Endothelial cell of umbilical vein (primary cell): ENCODE measurements at regions not wholly inside any gene's neighbourhood (a gene's known extent, or its start where the extent isn't known, plus 50 kb on each side); places are given as distances from the start of the nearest gene placed in this dataset.

ENCODE experiments used
- BruUV-seq: library from RNA; stranded (reverse); fragments of 400-500 nt; replicated peaks from 2 replicates; lab custom pipeline; 2021; lab: Mats Ljungman, UMichigan
- CTCF ChIA-PET: fragments of 300-600, 350-600 bp; sonication (Branson Sonifier 250); formaldehyde crosslinking; loops from one replicate; lab custom pipeline; 2021; ENCODE audit warnings: antibody characterized with exemption, inconsistent platforms; lab: Charles Lee
- POLR2A ChIA-PET: fragments of 300-600, 350-600 bp; sonication (Branson Sonifier 250); formaldehyde crosslinking; loops from one replicate; lab custom pipeline; 2021; ENCODE audit warnings: antibody characterized with exemption, inconsistent platforms; lab: Charles Lee
- DNase-seq: peaks from one replicate; pipeline ENCODE4 v3.0.0-alpha.2; 2011; ENCODE audit warnings: low read depth, low spot score
- FAIRE-seq: peaks from 2 replicates; lab custom pipeline; 2011; peaks lifted over from hg19 to GRCh38; lab: Jason Lieb, UNC
- H2AFZ ChIP-seq: 2 replicates; pipeline ENCODE4 v1.6.0; 2012; ENCODE audit warnings: low read depth, low read length, control low read depth, inconsistent platforms
- H3K27ac ChIP-seq: 2 replicates; pipeline ENCODE4 v1.5.1; 2011; ENCODE audit warnings: low read depth, mild to moderate bottlenecking, control low read depth, low read length, moderate library complexity; ENCODE audit not compliant: insufficient read depth
- H3K27me3 ChIP-seq, 2 experiments: 2 replicates each; pipeline versions ENCODE4 v1.6.0 to v1.6.1; 2011; ENCODE audit warnings: low read length in 2 of 2, mixed read lengths in 1 of 2; ENCODE audit not compliant: control insufficient read depth in 2 of 2, insufficient read depth in 2 of 2
- H3K36me3 ChIP-seq, 2 experiments: 2 replicates in 1 of 2; 3 replicates in 1 of 2; pipeline ENCODE4 v1.5.1; 2011; ENCODE audit warnings: low read length in 2 of 2, mild to moderate bottlenecking in 1 of 2, moderate library complexity in 1 of 2; ENCODE audit not compliant: control insufficient read depth in 2 of 2, insufficient read depth in 2 of 2; ENCODE audit errors: extremely low read depth in 1 of 2
- H3K4me1 ChIP-seq: 3 replicates; pipeline ENCODE4 v1.5.1; 2011; ENCODE audit warnings: mild to moderate bottlenecking, low read length; ENCODE audit not compliant: control insufficient read depth, insufficient read depth; ENCODE audit errors: extremely low read depth
- H3K4me2 ChIP-seq: 2 replicates; pipeline ENCODE4 v1.6.1; 2011; ENCODE audit warnings: low read length, control low read depth, mixed read lengths; ENCODE audit not compliant: insufficient read depth
- H3K4me3 ChIP-seq, 3 experiments: fragments of 200-600 bp in 1 of 3; sonication (generic), shearing (Covaris generic) in 1 of 3; replicated peaks in 1 of 3; 2 replicates each; pipeline ENCODE4 v1.5.1; 2011 to 2016; ENCODE audit warnings: control low read depth in 3 of 3, low read length in 3 of 3, mild to moderate bottlenecking in 2 of 3, inconsistent platforms in 1 of 3, low read depth in 1 of 3, moderate library complexity in 1 of 3; ENCODE audit not compliant: insufficient read depth in 1 of 3
- H3K79me2 ChIP-seq: 2 replicates; pipeline ENCODE4 v1.6.0; 2012; ENCODE audit warnings: low read length, inconsistent platforms; ENCODE audit not compliant: control insufficient read depth, insufficient read depth
- H3K9ac ChIP-seq: replicated peaks from 2 replicates; pipeline ENCODE3; 2011; ENCODE audit warnings: low read length, control low read depth; ENCODE audit not compliant: insufficient read depth; ENCODE audit errors: extremely low read depth
- H3K9me1 ChIP-seq: replicated peaks from 3 replicates; pipeline ENCODE4 v1.6.0; 2011; ENCODE audit warnings: mild to moderate bottlenecking, low read length; ENCODE audit not compliant: control insufficient read depth, insufficient read depth; ENCODE audit errors: extremely low read depth
- H3K9me3 ChIP-seq: replicated peaks from 2 replicates; pipeline ENCODE4 v1.5.1; 2012; ENCODE audit warnings: low read length, inconsistent platforms; ENCODE audit not compliant: control insufficient read depth, insufficient read depth
- H4K20me1 ChIP-seq: replicated peaks from 2 replicates; pipeline ENCODE3; 2011; ENCODE audit warnings: mild to moderate bottlenecking, low read length; ENCODE audit not compliant: control insufficient read depth, insufficient read depth; ENCODE audit errors: extremely low read depth
- EZH2 ChIP-seq: IDR thresholded peaks from 2 replicates; pipeline ENCODE4 v1.6.1; 2012; ENCODE audit warnings: borderline replicate concordance, low read depth, mild to moderate bottlenecking, moderate library complexity, low read length, inconsistent platforms; ENCODE audit not compliant: severe bottlenecking
- FOS ChIP-seq: IDR thresholded peaks from 2 replicates; pipeline ENCODE4 v1.6.1; 2011; ENCODE audit warnings: mild to moderate bottlenecking, low read length, moderate library complexity, borderline replicate concordance; ENCODE audit not compliant: insufficient read depth
- GATA2 ChIP-seq: IDR thresholded peaks from 2 replicates; pipeline ENCODE4 v1.7.0; 2011; ENCODE audit warnings: low read depth, mild to moderate bottlenecking, moderate library complexity, mixed read lengths, low read length; ENCODE audit not compliant: insufficient read length, insufficient read depth
- JUN ChIP-seq: IDR thresholded peaks from 2 replicates; pipeline ENCODE4 v1.6.1; 2011; ENCODE audit warnings: borderline replicate concordance, low read depth; ENCODE audit not compliant: insufficient read length, insufficient read depth
- MAX ChIP-seq: IDR thresholded peaks from 2 replicates; pipeline ENCODE4 v1.6.1; 2011; ENCODE audit not compliant: insufficient read depth, insufficient read length
- MYC ChIP-seq: IDR thresholded peaks from one replicate; pipeline ENCODE4 v1.6.1; 2011; ENCODE audit warnings: mild to moderate bottlenecking, low read depth, low read length
- POLR2A ChIP-seq: IDR thresholded peaks from 2 replicates; pipeline ENCODE4 v1.6.1; 2012; ENCODE audit warnings: low read depth, mild to moderate bottlenecking, control low read depth, low read length
- POLR2AphosphoS5 ChIP-seq: IDR thresholded peaks from 2 replicates; pipeline ENCODE4 v1.6.1; 2012; ENCODE audit warnings: low read depth, mild to moderate bottlenecking, control low read depth, low read length, moderate library complexity; ENCODE audit not compliant: insufficient read depth
- dilution Hi-C: fragments of 300-500 bp; cut with MboI; formaldehyde crosslinking; loops from one replicate; pipeline ENCODE4 v1.15.0; 2019; ENCODE audit warnings: low sequenced_read_pairs; ENCODE audit not compliant: extremely low pct_ligation_motif_present
- intact Hi-C: fragments of 100-400 bp; cut with micrococcal nuclease; formaldehyde crosslinking; loops from one replicate; pipeline ENCODE4 v1.10.0; 2022
- TF ChIP-seq, protein P1 (sequence below), 2 donors: IDR thresholded peaks; 1 replicate in 1 of 2; 2 replicates in 1 of 2; pipeline ENCODE4 v1.5.1; 2011; ENCODE audit warnings: low read length in 2 of 2, mild to moderate bottlenecking in 2 of 2, moderate library complexity in 2 of 2, control low read depth in 1 of 2, inconsistent platforms in 1 of 2, low read depth in 1 of 2; ENCODE audit not compliant: insufficient read depth in 1 of 2; ENCODE audit errors: extremely low read depth in 1 of 2

- CTCF ChIA-PET, result no interaction called here
- no peak for DNase-seq
Observed at GRCh38 chr2:123870881-123871276, 154.2 kb upstream of the CNTNAP5 start.

More at GRCh38 chr2:123870881-123871276, 154.2 kb upstream of the CNTNAP5 start:
- Histone ChIP-seq H3K27ac (no peak overlapping the region), H3K9ac (no peak overlapping the region), H3K4me1 (no peaks in the 10 kb centered on the region), H3K79me2 (no peaks in the 10 kb centered on the region), H3K36me3 (no peaks in the 10 kb centered on the region), H3K9me1 (no peaks in the 10 kb centered on the region), H3K9me3 (peaks cover 7% of the 10 kb centered on the region), H3K4me3 (no peak overlapping the region), H3K27me3 (no peaks in the 10 kb centered on the region), H3K4me2 (no peak overlapping the region), H2AFZ (no peak overlapping the region), H4K20me1 (no peaks in the 10 kb centered on the region)
- FAIRE-seq, result no peak
- intact Hi-C loops, result no loop called here
- POLR2A ChIA-PET, result no interaction called here
- no TSS peak for BruUV-seq
- no peak for TF ChIP-seq POLR2AphosphoS5
- TF ChIP-seq EZH2, result no peak
- no peak for TF ChIP-seq MAX
- TF ChIP-seq POLR2A, result no peak
- TF ChIP-seq, protein P1, sequence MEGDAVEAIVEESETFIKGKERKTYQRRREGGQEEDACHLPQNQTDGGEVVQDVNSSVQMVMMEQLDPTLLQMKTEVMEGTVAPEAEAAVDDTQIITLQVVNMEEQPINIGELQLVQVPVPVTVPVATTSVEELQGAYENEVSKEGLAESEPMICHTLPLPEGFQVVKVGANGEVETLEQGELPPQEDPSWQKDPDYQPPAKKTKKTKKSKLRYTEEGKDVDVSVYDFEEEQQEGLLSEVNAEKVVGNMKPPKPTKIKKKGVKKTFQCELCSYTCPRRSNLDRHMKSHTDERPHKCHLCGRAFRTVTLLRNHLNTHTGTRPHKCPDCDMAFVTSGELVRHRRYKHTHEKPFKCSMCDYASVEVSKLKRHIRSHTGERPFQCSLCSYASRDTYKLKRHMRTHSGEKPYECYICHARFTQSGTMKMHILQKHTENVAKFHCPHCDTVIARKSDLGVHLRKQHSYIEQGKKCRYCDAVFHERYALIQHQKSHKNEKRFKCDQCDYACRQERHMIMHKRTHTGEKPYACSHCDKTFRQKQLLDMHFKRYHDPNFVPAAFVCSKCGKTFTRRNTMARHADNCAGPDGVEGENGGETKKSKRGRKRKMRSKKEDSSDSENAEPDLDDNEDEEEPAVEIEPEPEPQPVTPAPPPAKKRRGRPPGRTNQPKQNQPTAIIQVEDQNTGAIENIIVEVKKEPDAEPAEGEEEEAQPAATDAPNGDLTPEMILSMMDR (IDR thresholded peaks at IDR 0.05; ENCODE audit: extremely low read depth in 1 of 2, insufficient read depth in 1 of 2, low read depth in 1 of 2, low read length in 2 of 2), result no peak
- no peak for TF ChIP-seq JUN
- no peak for TF ChIP-seq FOS
- TF ChIP-seq MYC, result no peak
- TF ChIP-seq GATA2, result no peak
- dilution Hi-C loops, result no loop called here
